Astrocyte of the cerebellum (primary cell): ENCODE measurements at regions not wholly inside any gene's neighbourhood (a gene's known extent, or its start where the extent isn't known, plus 50 kb on each side); places are given as distances from the start of the nearest gene placed in this dataset.
A peak's percentile ranks its signal among the peaks of the same experiment; 100 is the strongest.
"Not testable (repeated sequence)": the region's sequence is repeated elsewhere in the genome, so short reads cannot be mapped to it uniquely, and the experiment has no call there.

Experiments
- DNase-seq: peaks from one replicate; pipeline ENCODE4 v3.0.0-alpha.2; 2011; ENCODE audit warnings: low read depth
- H3K4me3 ChIP-seq: 2 replicates; pipeline ENCODE4 v1.5.1; 2011; ENCODE audit warnings: mild to moderate bottlenecking, low read depth, low read length, moderate library complexity
- in situ Hi-C: cut with HindIII; loops from 2 replicates; pipeline ENCODE4 v1.10.0; 2017; ENCODE audit warnings: low sequenced_read_pairs
- TF ChIP-seq, protein P1 (sequence below): IDR thresholded peaks from 2 replicates; pipeline ENCODE4 v1.5.1; 2012; ENCODE audit warnings: low read length, low read depth, moderate library complexity, mild to moderate bottlenecking; ENCODE audit errors: missing control alignments

DNA sequence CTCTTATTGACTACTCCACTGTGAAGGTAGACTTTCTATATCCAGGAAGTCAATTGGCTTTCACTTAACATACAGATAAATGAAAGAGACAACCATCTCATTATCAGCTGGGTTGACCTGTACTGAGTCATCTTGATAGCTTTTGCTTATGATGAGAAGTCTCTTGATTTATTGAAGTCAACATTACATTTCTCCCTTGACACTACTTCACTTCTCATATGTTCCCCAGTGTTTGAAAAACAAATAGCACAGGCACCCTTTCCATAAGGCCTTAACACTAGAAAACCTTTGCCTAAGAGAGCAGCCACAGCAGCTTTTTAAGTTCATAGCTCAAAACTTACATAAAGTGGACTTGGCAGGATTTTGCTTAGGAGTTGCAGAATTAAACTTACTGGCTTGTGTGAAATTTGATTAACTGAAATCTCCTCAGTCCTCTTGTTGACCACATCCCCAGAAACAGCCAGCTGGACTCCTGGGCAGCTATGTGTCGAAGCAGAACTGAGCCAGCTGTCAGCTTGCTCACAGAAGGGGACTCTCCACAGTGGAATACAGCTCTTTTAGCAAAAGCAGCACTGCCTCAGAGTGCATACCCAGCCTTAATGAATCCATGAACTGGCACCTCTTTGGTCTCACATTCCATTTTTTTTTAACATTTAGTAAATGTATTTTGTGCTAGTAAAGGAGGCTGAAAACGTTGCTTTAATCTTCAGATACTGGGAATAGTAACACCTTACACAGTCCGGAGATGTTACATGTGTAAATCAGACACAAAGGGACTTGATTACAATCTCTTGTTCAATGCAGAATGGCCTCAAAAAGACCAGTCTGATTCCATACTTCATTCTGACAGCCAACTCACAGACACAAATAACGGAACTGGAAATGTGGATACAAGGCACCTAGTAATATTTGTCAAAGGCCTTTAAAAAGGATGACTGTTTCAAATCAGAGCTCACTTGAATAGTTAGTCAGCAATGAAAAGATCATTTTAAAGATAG lies 1532.7 kb downstream of the HACE1 start:
- H3K4me3 ChIP-seq = no peak overlapping the region
- in situ Hi-C loops = no loop called here
- no peak for DNase-seq
- TF ChIP-seq, protein P1, sequence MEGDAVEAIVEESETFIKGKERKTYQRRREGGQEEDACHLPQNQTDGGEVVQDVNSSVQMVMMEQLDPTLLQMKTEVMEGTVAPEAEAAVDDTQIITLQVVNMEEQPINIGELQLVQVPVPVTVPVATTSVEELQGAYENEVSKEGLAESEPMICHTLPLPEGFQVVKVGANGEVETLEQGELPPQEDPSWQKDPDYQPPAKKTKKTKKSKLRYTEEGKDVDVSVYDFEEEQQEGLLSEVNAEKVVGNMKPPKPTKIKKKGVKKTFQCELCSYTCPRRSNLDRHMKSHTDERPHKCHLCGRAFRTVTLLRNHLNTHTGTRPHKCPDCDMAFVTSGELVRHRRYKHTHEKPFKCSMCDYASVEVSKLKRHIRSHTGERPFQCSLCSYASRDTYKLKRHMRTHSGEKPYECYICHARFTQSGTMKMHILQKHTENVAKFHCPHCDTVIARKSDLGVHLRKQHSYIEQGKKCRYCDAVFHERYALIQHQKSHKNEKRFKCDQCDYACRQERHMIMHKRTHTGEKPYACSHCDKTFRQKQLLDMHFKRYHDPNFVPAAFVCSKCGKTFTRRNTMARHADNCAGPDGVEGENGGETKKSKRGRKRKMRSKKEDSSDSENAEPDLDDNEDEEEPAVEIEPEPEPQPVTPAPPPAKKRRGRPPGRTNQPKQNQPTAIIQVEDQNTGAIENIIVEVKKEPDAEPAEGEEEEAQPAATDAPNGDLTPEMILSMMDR = no peak

- in situ Hi-C loops = no loop called here
- no peak overlapping the region for H3K4me3 ChIP-seq
- no peak for DNase-seq
- TF ChIP-seq, protein P1 = no peak
Observed at GRCh38 chr6:103313432-103313831, 1546.3 kb downstream of the HACE1 start.

DNA sequence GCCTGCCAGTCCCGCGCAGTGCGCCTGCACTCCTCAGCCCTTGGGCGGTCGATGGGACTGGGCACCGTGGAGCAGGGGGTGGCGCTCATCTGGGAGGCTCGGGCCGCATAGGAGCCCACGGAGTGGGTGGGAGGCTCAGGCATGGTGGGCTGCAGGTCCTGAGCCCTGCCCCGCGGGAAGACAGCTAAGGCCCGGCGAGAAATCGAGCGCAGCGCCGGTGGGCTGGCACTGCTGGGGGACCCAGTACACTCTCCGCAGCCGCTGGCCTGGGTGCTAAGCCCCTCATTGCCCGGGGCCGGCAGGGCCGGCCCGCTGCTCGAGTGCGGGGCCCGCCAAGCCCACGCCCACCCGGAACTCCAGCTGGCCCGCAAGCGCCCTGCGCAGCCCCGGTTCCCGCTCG lies 1565.3 kb downstream of the HACE1 start:
- H3K4me3 ChIP-seq, in situ Hi-C loops, DNase-seq: not testable (repeated sequence)

- H3K4me3 ChIP-seq = no peak overlapping the region
- TF ChIP-seq, protein P1 = no peak
- in situ Hi-C loops = no loop called here
- DNase-seq = no peak
Observed at GRCh38 chr6:103284835-103285234, 1574.9 kb downstream of the HACE1 start.

DNA sequence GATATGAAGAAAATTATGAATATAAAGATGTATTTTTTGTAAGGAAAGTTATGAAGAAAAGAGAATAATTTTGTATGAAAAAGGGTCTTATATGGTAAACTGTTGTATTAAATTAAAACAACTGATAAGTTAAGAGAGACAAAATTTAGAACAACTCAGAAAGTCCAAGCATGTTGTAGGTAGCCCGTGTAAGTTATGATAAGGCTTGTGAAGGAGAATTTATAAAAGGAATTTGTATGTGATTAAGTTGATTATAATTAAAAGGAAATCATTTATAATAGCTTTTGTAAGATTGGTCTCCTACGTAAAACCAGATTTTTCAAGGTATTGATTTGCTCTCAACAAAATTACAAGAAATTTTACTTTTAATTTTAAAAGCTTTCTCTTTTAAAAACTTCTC lies 1579.3 kb downstream of the HACE1 start:
- DNase-seq = no peak
- TF ChIP-seq, protein P1 = no peak
- in situ Hi-C loops = no loop called here
- no peak overlapping the region for H3K4me3 ChIP-seq

DNA sequence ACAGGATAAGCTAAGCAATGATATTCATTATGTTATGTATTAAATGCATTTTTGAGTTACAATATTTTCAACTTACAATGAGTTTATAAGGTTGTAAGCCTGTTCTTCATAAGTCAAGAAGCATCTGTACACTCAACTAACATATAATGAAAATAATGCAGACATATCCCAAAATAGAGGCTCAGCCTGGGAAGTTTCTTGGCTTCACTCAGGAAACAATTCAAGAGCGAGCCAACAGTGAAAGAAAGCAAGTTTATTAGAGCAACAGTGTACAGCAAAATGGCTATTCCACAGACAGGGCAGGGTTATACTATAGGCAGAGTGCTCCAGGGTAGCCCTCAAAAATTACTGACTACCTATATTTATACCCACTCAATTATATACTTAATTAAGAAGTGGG lies 1581.8 kb downstream of the HACE1 start:
- DNase-seq = no peak
- no peak overlapping the region for H3K4me3 ChIP-seq
- TF ChIP-seq, protein P1 = no peak
- in situ Hi-C loops = no loop called here

- no peak for DNase-seq
- TF ChIP-seq, protein P1 = peak; percentile 7
- H3K4me3 ChIP-seq = no peak overlapping the region
- in situ Hi-C loops = no loop called here
Observed at GRCh38 chr6:103273048-103273447, 1586.7 kb downstream of the HACE1 start.
